ENCODE measurements at regions not wholly inside any gene's neighbourhood (a gene's known extent, or its start where the extent isn't known, plus 50 kb on each side); places are given as distances from the start of the nearest gene placed in this dataset.

- no peaks in the 10 kb centered on the region for H3K4me1 ChIP-seq
- no peak overlapping the region for H3K27ac ChIP-seq
- DNase-seq (no peak), ATAC-seq (no peak)
- TF ChIP-seq, protein P1, sequence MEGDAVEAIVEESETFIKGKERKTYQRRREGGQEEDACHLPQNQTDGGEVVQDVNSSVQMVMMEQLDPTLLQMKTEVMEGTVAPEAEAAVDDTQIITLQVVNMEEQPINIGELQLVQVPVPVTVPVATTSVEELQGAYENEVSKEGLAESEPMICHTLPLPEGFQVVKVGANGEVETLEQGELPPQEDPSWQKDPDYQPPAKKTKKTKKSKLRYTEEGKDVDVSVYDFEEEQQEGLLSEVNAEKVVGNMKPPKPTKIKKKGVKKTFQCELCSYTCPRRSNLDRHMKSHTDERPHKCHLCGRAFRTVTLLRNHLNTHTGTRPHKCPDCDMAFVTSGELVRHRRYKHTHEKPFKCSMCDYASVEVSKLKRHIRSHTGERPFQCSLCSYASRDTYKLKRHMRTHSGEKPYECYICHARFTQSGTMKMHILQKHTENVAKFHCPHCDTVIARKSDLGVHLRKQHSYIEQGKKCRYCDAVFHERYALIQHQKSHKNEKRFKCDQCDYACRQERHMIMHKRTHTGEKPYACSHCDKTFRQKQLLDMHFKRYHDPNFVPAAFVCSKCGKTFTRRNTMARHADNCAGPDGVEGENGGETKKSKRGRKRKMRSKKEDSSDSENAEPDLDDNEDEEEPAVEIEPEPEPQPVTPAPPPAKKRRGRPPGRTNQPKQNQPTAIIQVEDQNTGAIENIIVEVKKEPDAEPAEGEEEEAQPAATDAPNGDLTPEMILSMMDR (IDR thresholded peaks at IDR 0.05): no peak
- WGBS, 2 donors: 27 to 72% methylated on average over 1 of the region's 1 CpG
- no peaks in the 10 kb centered on the region for H3K36me3 ChIP-seq
- no peaks in the 10 kb centered on the region for H3K27me3 ChIP-seq
- no peak overlapping the region for H3K4me3 ChIP-seq
- H3K9me3 ChIP-seq: peaks cover 0 to 10% (median 0%) of the 10 kb centered on the region in 11 donors
- intact Hi-C loops (cut with DNase I): no loop called here
These were observed 164.0 kb upstream of the CXADR start for GRCh38 chr21:17348849-17349248.

GRCh38 chr21:17351766-17352165 lies 161.1 kb upstream of the CXADR start:
- no peak for ATAC-seq
- TF ChIP-seq, protein P1 (IDR thresholded peaks at IDR 0.05): no peak

DNA sequence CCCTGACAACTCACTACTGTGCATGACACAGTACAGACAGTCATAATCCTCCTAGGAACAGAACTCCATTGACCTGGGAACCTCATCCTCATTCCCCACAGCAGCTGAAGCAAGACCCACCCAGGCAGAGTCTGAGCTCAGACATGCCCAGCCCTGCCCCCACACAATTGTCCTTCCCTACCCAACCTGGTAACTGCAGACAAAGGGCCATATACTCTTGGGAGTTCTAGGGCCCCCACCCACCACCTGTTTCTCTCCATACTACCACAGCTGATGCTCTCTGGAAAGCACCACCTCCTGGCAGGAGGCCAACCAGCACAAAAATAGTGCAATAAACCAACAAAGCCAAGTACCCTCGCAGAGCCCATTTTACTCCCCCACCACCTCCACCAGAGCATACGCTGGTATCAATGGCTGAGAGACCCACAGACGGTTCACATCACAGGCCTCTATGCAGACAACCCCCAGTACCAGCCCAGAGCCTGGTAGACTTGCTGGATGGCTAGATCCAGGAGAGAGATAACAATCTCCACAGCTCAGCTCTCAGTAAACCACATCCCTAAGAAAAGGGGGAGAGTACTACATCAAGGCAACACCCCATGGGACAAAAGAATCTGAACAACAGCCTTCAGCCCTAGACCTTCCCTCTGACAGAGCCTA lies 159.7 kb upstream of the CXADR start:
- no peak overlapping the region for H3K27ac ChIP-seq
- H3K27me3 ChIP-seq: no peaks in the 10 kb centered on the region
- intact Hi-C loops (cut with DNase I): no loop called here
- H3K4me3 ChIP-seq: no peak overlapping the region
- whole genome bisulfite sequencing, 2 donors: 66 to 75% methylated on average over 3 of the region's 3 CpGs
- ATAC-seq (no peak), DNase-seq (no peak)
- TF ChIP-seq, protein P1 (IDR thresholded peaks at IDR 0.05): no peak
- H3K9me3 ChIP-seq: peaks cover 0 to 3% (median 0%) of the 10 kb centered on the region in 11 donors
- no peaks in the 10 kb centered on the region for H3K36me3 ChIP-seq
- H3K4me1 ChIP-seq: no peaks in the 10 kb centered on the region

More at GRCh38 chr21:17351766-17352165, 161.1 kb upstream of the CXADR start:
- H3K4me1 ChIP-seq: no peaks in the 10 kb centered on the region
- H3K27me3 ChIP-seq: no peaks in the 10 kb centered on the region
- no peak for DNase-seq
- H3K27ac ChIP-seq: no peak overlapping the region
- intact Hi-C loops (cut with DNase I): no loop called here
- peaks cover 0 to 3% (median 0%) of the 10 kb centered on the region in 11 donors for H3K9me3 ChIP-seq
- WGBS, 2 donors: 82 to 88% methylated on average over 2 of the region's 2 CpGs
- H3K4me3 ChIP-seq: no peak overlapping the region
- no peaks in the 10 kb centered on the region for H3K36me3 ChIP-seq

- no peak for ATAC-seq
- WGBS, 2 donors: 83% methylated on average over 2 of the region's 2 CpGs
- intact Hi-C loops (cut with DNase I): no loop called here
These were observed 153.1 kb upstream of the CXADR start for GRCh38 chr21:17359781-17360180.

More at GRCh38 chr21:17359781-17360180, 153.1 kb upstream of the CXADR start:
- TF ChIP-seq, protein P1 (IDR thresholded peaks at IDR 0.05): no peak
- no peaks in the 10 kb centered on the region for H3K36me3 ChIP-seq
- no peak overlapping the region for H3K4me3 ChIP-seq
- H3K27ac ChIP-seq: no peak overlapping the region
- no peaks in the 10 kb centered on the region for H3K9me3 ChIP-seq
- H3K27me3 ChIP-seq: no peaks in the 10 kb centered on the region
- DNase-seq: no peak
- no peaks in the 10 kb centered on the region for H3K4me1 ChIP-seq
